ENCODE measurements at regions not wholly inside any gene's neighbourhood (a gene's known extent, or its start where the extent isn't known, plus 50 kb on each side); places are given as distances from the start of the nearest gene placed in this dataset.

GRCh38 chr7:113797420-113798010, 121.3 kb downstream of the PPP1R3A start:
- CTCF ChIA-PET = no interaction called here
- no peak for ATAC-seq
- Histone ChIP-seq H3K4me1 (ENCODE audit: control insufficient read depth in 2 of 2, insufficient read depth in 2 of 2, low read length in 2 of 2) (no peaks in the 10 kb centered on the region), H3K27me3 (ENCODE audit: control insufficient read depth in 2 of 2, insufficient read depth in 2 of 2, low read length in 2 of 2) (no peaks in the 10 kb centered on the region), H3K36me3 (ENCODE audit: control insufficient read depth in 2 of 3, insufficient read depth in 3 of 3, low read length in 3 of 3) (no peaks in the 10 kb centered on the region), H3K4me3 (ENCODE audit: low read length) (no peak overlapping the region), H3K27ac (ENCODE audit: low read depth, low read length) (no peak overlapping the region), H3K9me3 (ENCODE audit: control insufficient read depth in 2 of 3, low read length in 3 of 3) (no peaks in the 10 kb centered on the region)
- DNase-seq = no peak
- no peaks in the 10 kb centered on the region for H3K36me3 Mint-ChIP-seq
- no peak overlapping the region for H3K4me3 Mint-ChIP-seq
- H3K4me1 Mint-ChIP-seq = no peaks in the 10 kb centered on the region
- intact Hi-C loops (cut with micrococcal nuclease) = no loop called here
- POLR2A ChIA-PET = no interaction called here
- H3K9me3 Mint-ChIP-seq = peaks cover 0 to 17% (median 2%) of the 10 kb centered on the region in 11 donors
- H3K27me3 Mint-ChIP-seq = no peaks in the 10 kb centered on the region
- H3K27ac Mint-ChIP-seq = no peak overlapping the region

- POLR2A ChIA-PET = no interaction called here
These were observed 122.3 kb downstream of the PPP1R3A start for GRCh38 chr7:113796557-113796956.

GRCh38 chr7:113794573-113794972, 124.2 kb downstream of the PPP1R3A start:
- Mint-ChIP-seq H3K36me3 (no peaks in the 10 kb centered on the region), H3K27me3 (no peaks in the 10 kb centered on the region), H3K27ac (no peak overlapping the region), H3K4me1 (no peaks in the 10 kb centered on the region), H3K9me3 (peaks cover 0 to 33% (median 2%) of the 10 kb centered on the region in 11 donors), H3K4me3 (no peak overlapping the region)
- DNase-seq = no peak
- Histone ChIP-seq H3K4me3 (ENCODE audit: low read length) (no peak overlapping the region), H3K4me1 (ENCODE audit: control insufficient read depth in 2 of 2, insufficient read depth in 2 of 2, low read length in 2 of 2) (no peaks in the 10 kb centered on the region), H3K27me3 (ENCODE audit: control insufficient read depth in 2 of 2, insufficient read depth in 2 of 2, low read length in 2 of 2) (no peaks in the 10 kb centered on the region), H3K9me3 (ENCODE audit: control insufficient read depth in 2 of 3, low read length in 3 of 3) (no peaks in the 10 kb centered on the region), H3K27ac (ENCODE audit: low read depth, low read length) (no peak overlapping the region), H3K36me3 (ENCODE audit: control insufficient read depth in 2 of 3, insufficient read depth in 3 of 3, low read length in 3 of 3) (no peaks in the 10 kb centered on the region)
- intact Hi-C loops (cut with micrococcal nuclease) = no loop called here
- ChIA-PET POLR2A (no interaction called here), CTCF (no interaction called here)
- ATAC-seq = no peak

More at GRCh38 chr7:113796557-113796956, 122.3 kb downstream of the PPP1R3A start:
- intact Hi-C loops (cut with micrococcal nuclease) = no loop called here
- Histone ChIP-seq H3K4me1 (ENCODE audit: control insufficient read depth in 2 of 2, insufficient read depth in 2 of 2, low read length in 2 of 2) (no peaks in the 10 kb centered on the region), H3K9me3 (ENCODE audit: control insufficient read depth in 2 of 3, low read length in 3 of 3) (no peaks in the 10 kb centered on the region), H3K27ac (ENCODE audit: low read depth, low read length) (no peak overlapping the region), H3K27me3 (ENCODE audit: control insufficient read depth in 2 of 2, insufficient read depth in 2 of 2, low read length in 2 of 2) (no peaks in the 10 kb centered on the region), H3K4me3 (ENCODE audit: low read length) (no peak overlapping the region), H3K36me3 (ENCODE audit: control insufficient read depth in 2 of 3, insufficient read depth in 3 of 3, low read length in 3 of 3) (no peaks in the 10 kb centered on the region)
- H3K27ac Mint-ChIP-seq = no peak overlapping the region
- ATAC-seq = no peak
- no peaks in the 10 kb centered on the region for H3K36me3 Mint-ChIP-seq
- H3K27me3 Mint-ChIP-seq = no peaks in the 10 kb centered on the region
- no peaks in the 10 kb centered on the region for H3K4me1 Mint-ChIP-seq
- CTCF ChIA-PET = no interaction called here
- no peak for DNase-seq
- no peak overlapping the region for H3K4me3 Mint-ChIP-seq
- peaks cover 0 to 18% (median 2%) of the 10 kb centered on the region in 11 donors for H3K9me3 Mint-ChIP-seq

- H3K4me1 Mint-ChIP-seq = no peaks in the 10 kb centered on the region
- no peaks in the 10 kb centered on the region for H3K9me3 ChIP-seq (ENCODE audit: control insufficient read depth in 2 of 3, low read length in 3 of 3)
- H3K27ac ChIP-seq (ENCODE audit: low read depth, low read length) = no peak overlapping the region
- H3K4me3 ChIP-seq (ENCODE audit: low read length) = no peak overlapping the region
- no peak overlapping the region for H3K27ac Mint-ChIP-seq
- intact Hi-C loops (cut with micrococcal nuclease) = no loop called here
- H3K27me3 ChIP-seq (ENCODE audit: control insufficient read depth in 2 of 2, insufficient read depth in 2 of 2, low read length in 2 of 2) = no peaks in the 10 kb centered on the region
- ChIA-PET POLR2A (no interaction called here), CTCF (no interaction called here)
- ATAC-seq (no peak), DNase-seq (no peak)
- H3K27me3 Mint-ChIP-seq = no peaks in the 10 kb centered on the region
- no peaks in the 10 kb centered on the region for H3K4me1 ChIP-seq (ENCODE audit: control insufficient read depth in 2 of 2, insufficient read depth in 2 of 2, low read length in 2 of 2)
- no peaks in the 10 kb centered on the region for H3K36me3 ChIP-seq (ENCODE audit: control insufficient read depth in 2 of 3, insufficient read depth in 3 of 3, low read length in 3 of 3)
- no peak overlapping the region for H3K4me3 Mint-ChIP-seq
- peaks cover 0 to 30% (median 2%) of the 10 kb centered on the region in 11 donors for H3K9me3 Mint-ChIP-seq
- no peaks in the 10 kb centered on the region for H3K36me3 Mint-ChIP-seq
These were observed 125.6 kb downstream of the PPP1R3A start for GRCh38 chr7:113793171-113793570.

GRCh38 chr7:113790025-113790424, 128.8 kb downstream of the PPP1R3A start:
- Mint-ChIP-seq H3K4me1 (no peaks in the 10 kb centered on the region), H3K9me3 (peaks cover 0 to 30% (median 2%) of the 10 kb centered on the region in 11 donors), H3K4me3 (no peak overlapping the region), H3K36me3 (no peaks in the 10 kb centered on the region), H3K27ac (no peak overlapping the region), H3K27me3 (no peaks in the 10 kb centered on the region)
- no peaks in the 10 kb centered on the region for H3K36me3 ChIP-seq (ENCODE audit: control insufficient read depth in 2 of 3, insufficient read depth in 3 of 3, low read length in 3 of 3)
- intact Hi-C loops (cut with micrococcal nuclease) = no loop called here
- no peaks in the 10 kb centered on the region for H3K27me3 ChIP-seq (ENCODE audit: control insufficient read depth in 2 of 2, insufficient read depth in 2 of 2, low read length in 2 of 2)
- ATAC-seq (no peak), DNase-seq (no peak)
- H3K9me3 ChIP-seq (ENCODE audit: control insufficient read depth in 2 of 3, low read length in 3 of 3) = no peaks in the 10 kb centered on the region
- H3K4me3 ChIP-seq (ENCODE audit: low read length) = no peak overlapping the region
- no peaks in the 10 kb centered on the region for H3K4me1 ChIP-seq (ENCODE audit: control insufficient read depth in 2 of 2, insufficient read depth in 2 of 2, low read length in 2 of 2)
- no peak overlapping the region for H3K27ac ChIP-seq (ENCODE audit: low read depth, low read length)
- ChIA-PET POLR2A (no interaction called here), CTCF (no interaction called here)

GRCh38 chr7:113787106-113787505, 131.7 kb downstream of the PPP1R3A start:
- Histone ChIP-seq H3K27me3 (ENCODE audit: control insufficient read depth in 2 of 2, insufficient read depth in 2 of 2, low read length in 2 of 2) (no peaks in the 10 kb centered on the region), H3K36me3 (ENCODE audit: control insufficient read depth in 2 of 3, insufficient read depth in 3 of 3, low read length in 3 of 3) (no peaks in the 10 kb centered on the region), H3K4me1 (ENCODE audit: control insufficient read depth in 2 of 2, insufficient read depth in 2 of 2, low read length in 2 of 2) (no peaks in the 10 kb centered on the region), H3K27ac (ENCODE audit: low read depth, low read length) (no peak overlapping the region), H3K9me3 (ENCODE audit: control insufficient read depth in 2 of 3, low read length in 3 of 3) (no peaks in the 10 kb centered on the region), H3K4me3 (ENCODE audit: low read length) (no peak overlapping the region)
- CTCF ChIA-PET = no interaction called here
- POLR2A ChIA-PET = no interaction called here
- H3K27me3 Mint-ChIP-seq = no peaks in the 10 kb centered on the region
- DNase-seq (no peak), ATAC-seq (no peak)
- H3K36me3 Mint-ChIP-seq = no peaks in the 10 kb centered on the region
- no peaks in the 10 kb centered on the region for H3K4me1 Mint-ChIP-seq
- H3K4me3 Mint-ChIP-seq = no peak overlapping the region
- H3K27ac Mint-ChIP-seq = no peak overlapping the region
- H3K9me3 Mint-ChIP-seq = peaks cover 0 to 16% (median 0%) of the 10 kb centered on the region in 11 donors
- intact Hi-C loops (cut with micrococcal nuclease) = no loop called here

GRCh38 chr7:113784956-113785355, 133.9 kb downstream of the PPP1R3A start:
- no peaks in the 10 kb centered on the region for H3K9me3 ChIP-seq (ENCODE audit: control insufficient read depth in 2 of 3, low read length in 3 of 3)
- ATAC-seq = no peak
- CTCF ChIA-PET = no interaction called here
- no peak for DNase-seq
- H3K4me1 ChIP-seq (ENCODE audit: control insufficient read depth in 2 of 2, insufficient read depth in 2 of 2, low read length in 2 of 2) = no peaks in the 10 kb centered on the region
- no peak overlapping the region for H3K4me3 ChIP-seq (ENCODE audit: low read length)
- Mint-ChIP-seq H3K27me3 (no peaks in the 10 kb centered on the region), H3K27ac (no peak overlapping the region), H3K4me1 (no peaks in the 10 kb centered on the region), H3K36me3 (no peaks in the 10 kb centered on the region), H3K4me3 (no peak overlapping the region), H3K9me3 (peaks cover 0 to 2% (median 0%) of the 10 kb centered on the region in 11 donors)
- no peaks in the 10 kb centered on the region for H3K36me3 ChIP-seq (ENCODE audit: control insufficient read depth in 2 of 3, insufficient read depth in 3 of 3, low read length in 3 of 3)
- POLR2A ChIA-PET = no interaction called here
- no peak overlapping the region for H3K27ac ChIP-seq (ENCODE audit: low read depth, low read length)
- intact Hi-C loops (cut with micrococcal nuclease) = no loop called here
- H3K27me3 ChIP-seq (ENCODE audit: control insufficient read depth in 2 of 2, insufficient read depth in 2 of 2, low read length in 2 of 2) = no peaks in the 10 kb centered on the region

Measured in naive thymus-derived CD4-positive, alpha-beta T cell (primary cell).